ENCODE measurements at regions not wholly inside any gene's neighbourhood (a gene's known extent, or its start where the extent isn't known, plus 50 kb on each side); places are given as distances from the start of the nearest gene placed in this dataset.

- no peak for DNase-seq (ENCODE audit: low read depth, low spot score)
- Histone ChIP-seq H3K27ac (ENCODE audit: low read length) (no peak overlapping the region), H3K4me1 (ENCODE audit: control insufficient read depth, insufficient read depth, low read length) (no peaks in the 10 kb centered on the region), H3K36me3 (ENCODE audit: control insufficient read depth, insufficient read depth, low read length) (no peaks in the 10 kb centered on the region), H3K9me3 (ENCODE audit: control insufficient read depth, insufficient read depth, low read length) (no peaks in the 10 kb centered on the region), H3K4me3 (ENCODE audit: low read length) (no peak overlapping the region), H3K27me3 (ENCODE audit: control insufficient read depth, insufficient read depth, low read length) (no peaks in the 10 kb centered on the region)
- WGBS (ENCODE audit: insufficient coverage, insufficient read length) = no CpG with 5 or more reads among the region's 4 CpGs
Observed at GRCh38 chr20:61047515-61047914, 204.5 kb upstream of the CDH4 start.

- no peak overlapping the region for H3K4me3 ChIP-seq (ENCODE audit: low read length)
- no peak overlapping the region for H3K27ac ChIP-seq (ENCODE audit: low read length)
- no peaks in the 10 kb centered on the region for H3K4me1 ChIP-seq (ENCODE audit: control insufficient read depth, insufficient read depth, low read length)
- no CpG with 5 or more reads among the region's 2 CpGs for WGBS (ENCODE audit: insufficient coverage, insufficient read length)
- no peaks in the 10 kb centered on the region for H3K9me3 ChIP-seq (ENCODE audit: control insufficient read depth, insufficient read depth, low read length)
- H3K27me3 ChIP-seq (ENCODE audit: control insufficient read depth, insufficient read depth, low read length) = no peaks in the 10 kb centered on the region
- no peaks in the 10 kb centered on the region for H3K36me3 ChIP-seq (ENCODE audit: control insufficient read depth, insufficient read depth, low read length)
- DNase-seq (ENCODE audit: low read depth, low spot score) = no peak
Observed at GRCh38 chr20:61048302-61048701, 203.8 kb upstream of the CDH4 start.

- WGBS (ENCODE audit: insufficient coverage, insufficient read length) = no CpG with 5 or more reads among the region's 9 CpGs
- no peak for DNase-seq (ENCODE audit: low read depth, low spot score)
Observed at GRCh38 chr20:61049684-61050083, 202.4 kb upstream of the CDH4 start.

GRCh38 chr20:61050336-61050890 lies 201.6 kb upstream of the CDH4 start:
- H3K27ac ChIP-seq (ENCODE audit: low read length) = no peak overlapping the region
- no peaks in the 10 kb centered on the region for H3K4me1 ChIP-seq (ENCODE audit: control insufficient read depth, insufficient read depth, low read length)
- no CpG with 5 or more reads among the region's 8 CpGs for WGBS (ENCODE audit: insufficient coverage, insufficient read length)
- no peaks in the 10 kb centered on the region for H3K27me3 ChIP-seq (ENCODE audit: control insufficient read depth, insufficient read depth, low read length)
- H3K36me3 ChIP-seq (ENCODE audit: control insufficient read depth, insufficient read depth, low read length) = no peaks in the 10 kb centered on the region
- H3K4me3 ChIP-seq (ENCODE audit: low read length) = no peak overlapping the region
- H3K9me3 ChIP-seq (ENCODE audit: control insufficient read depth, insufficient read depth, low read length) = no peaks in the 10 kb centered on the region
- DNase-seq (ENCODE audit: low read depth, low spot score) = no peak

More at GRCh38 chr20:61049684-61050083, 202.4 kb upstream of the CDH4 start:
- Histone ChIP-seq H3K4me1 (ENCODE audit: control insufficient read depth, insufficient read depth, low read length) (no peaks in the 10 kb centered on the region), H3K36me3 (ENCODE audit: control insufficient read depth, insufficient read depth, low read length) (no peaks in the 10 kb centered on the region), H3K9me3 (ENCODE audit: control insufficient read depth, insufficient read depth, low read length) (no peaks in the 10 kb centered on the region), H3K4me3 (ENCODE audit: low read length) (no peak overlapping the region), H3K27me3 (ENCODE audit: control insufficient read depth, insufficient read depth, low read length) (no peaks in the 10 kb centered on the region), H3K27ac (ENCODE audit: low read length) (no peak overlapping the region)

GRCh38 chr20:61052195-61052750 lies 199.8 kb upstream of the CDH4 start:
- Histone ChIP-seq H3K4me1 (ENCODE audit: control insufficient read depth, insufficient read depth, low read length) (no peaks in the 10 kb centered on the region), H3K27ac (ENCODE audit: low read length) (no peak overlapping the region), H3K4me3 (ENCODE audit: low read length) (no peak overlapping the region), H3K36me3 (ENCODE audit: control insufficient read depth, insufficient read depth, low read length) (no peaks in the 10 kb centered on the region), H3K27me3 (ENCODE audit: control insufficient read depth, insufficient read depth, low read length) (no peaks in the 10 kb centered on the region), H3K9me3 (ENCODE audit: control insufficient read depth, insufficient read depth, low read length) (no peaks in the 10 kb centered on the region)
- no CpG with 5 or more reads among the region's 16 CpGs for WGBS (ENCODE audit: insufficient coverage, insufficient read length)
- DNase-seq (ENCODE audit: low read depth, low spot score) = no peak

- DNase-seq (ENCODE audit: low read depth, low spot score) = no peak
- H3K4me3 ChIP-seq (ENCODE audit: low read length) = no peak overlapping the region
- no peaks in the 10 kb centered on the region for H3K9me3 ChIP-seq (ENCODE audit: control insufficient read depth, insufficient read depth, low read length)
- no CpG with 5 or more reads among the region's 13 CpGs for WGBS (ENCODE audit: insufficient coverage, insufficient read length)
- H3K27me3 ChIP-seq (ENCODE audit: control insufficient read depth, insufficient read depth, low read length) = no peaks in the 10 kb centered on the region
- H3K4me1 ChIP-seq (ENCODE audit: control insufficient read depth, insufficient read depth, low read length) = no peaks in the 10 kb centered on the region
- no peaks in the 10 kb centered on the region for H3K36me3 ChIP-seq (ENCODE audit: control insufficient read depth, insufficient read depth, low read length)
- no peak overlapping the region for H3K27ac ChIP-seq (ENCODE audit: low read length)
Observed at GRCh38 chr20:61052776-61053442, 199.2 kb upstream of the CDH4 start.

GRCh38 chr20:61053487-61053886 lies 198.6 kb upstream of the CDH4 start:
- no CpG with 5 or more reads among the region's 4 CpGs for WGBS (ENCODE audit: insufficient coverage, insufficient read length)
- no peak for DNase-seq (ENCODE audit: low read depth, low spot score)
- Histone ChIP-seq H3K27me3 (ENCODE audit: control insufficient read depth, insufficient read depth, low read length) (no peaks in the 10 kb centered on the region), H3K9me3 (ENCODE audit: control insufficient read depth, insufficient read depth, low read length) (no peaks in the 10 kb centered on the region), H3K4me1 (ENCODE audit: control insufficient read depth, insufficient read depth, low read length) (no peaks in the 10 kb centered on the region), H3K4me3 (ENCODE audit: low read length) (no peak overlapping the region), H3K36me3 (ENCODE audit: control insufficient read depth, insufficient read depth, low read length) (no peaks in the 10 kb centered on the region), H3K27ac (ENCODE audit: low read length) (no peak overlapping the region)

- WGBS (ENCODE audit: insufficient coverage, insufficient read length) = no CpG with 5 or more reads among the region's 7 CpGs
- no peaks in the 10 kb centered on the region for H3K27me3 ChIP-seq (ENCODE audit: control insufficient read depth, insufficient read depth, low read length)
Observed at GRCh38 chr20:61053889-61054288, 198.2 kb upstream of the CDH4 start.

GRCh38 chr20:61054411-61054810 lies 197.7 kb upstream of the CDH4 start:
- Histone ChIP-seq H3K4me1 (ENCODE audit: control insufficient read depth, insufficient read depth, low read length) (no peaks in the 10 kb centered on the region), H3K27ac (ENCODE audit: low read length) (no peak overlapping the region), H3K4me3 (ENCODE audit: low read length) (no peak overlapping the region), H3K27me3 (ENCODE audit: control insufficient read depth, insufficient read depth, low read length) (no peaks in the 10 kb centered on the region), H3K36me3 (ENCODE audit: control insufficient read depth, insufficient read depth, low read length) (no peaks in the 10 kb centered on the region), H3K9me3 (ENCODE audit: control insufficient read depth, insufficient read depth, low read length) (no peaks in the 10 kb centered on the region)
- no CpG with 5 or more reads among the region's 9 CpGs for WGBS (ENCODE audit: insufficient coverage, insufficient read length)
- DNase-seq (ENCODE audit: low read depth, low spot score) = no peak

More at GRCh38 chr20:61053889-61054288, 198.2 kb upstream of the CDH4 start:
- Histone ChIP-seq H3K27ac (ENCODE audit: low read length) (no peak overlapping the region), H3K4me1 (ENCODE audit: control insufficient read depth, insufficient read depth, low read length) (no peaks in the 10 kb centered on the region), H3K4me3 (ENCODE audit: low read length) (no peak overlapping the region), H3K36me3 (ENCODE audit: control insufficient read depth, insufficient read depth, low read length) (no peaks in the 10 kb centered on the region), H3K9me3 (ENCODE audit: control insufficient read depth, insufficient read depth, low read length) (no peaks in the 10 kb centered on the region)
- DNase-seq (ENCODE audit: low read depth, low spot score) = no peak

GRCh38 chr20:61055180-61056010 lies 196.7 kb upstream of the CDH4 start:
- no peaks in the 10 kb centered on the region for H3K27me3 ChIP-seq (ENCODE audit: control insufficient read depth, insufficient read depth, low read length)
- no peak overlapping the region for H3K4me3 ChIP-seq (ENCODE audit: low read length)
- no peaks in the 10 kb centered on the region for H3K36me3 ChIP-seq (ENCODE audit: control insufficient read depth, insufficient read depth, low read length)
- no peaks in the 10 kb centered on the region for H3K9me3 ChIP-seq (ENCODE audit: control insufficient read depth, insufficient read depth, low read length)
- no peak for DNase-seq (ENCODE audit: low read depth, low spot score)
- H3K4me1 ChIP-seq (ENCODE audit: control insufficient read depth, insufficient read depth, low read length) = no peaks in the 10 kb centered on the region
- WGBS (ENCODE audit: insufficient coverage, insufficient read length) = no CpG with 5 or more reads among the region's 14 CpGs
- H3K27ac ChIP-seq (ENCODE audit: low read length) = no peak overlapping the region
